22Rv1 (cell line): ENCODE measurements at regions not wholly inside any gene's neighbourhood (a gene's known extent, or its start where the extent isn't known, plus 50 kb on each side); places are given as distances from the start of the nearest gene placed in this dataset.

Experiments used
- ZFX ChIP-seq: fragments of 450-650 bp; IDR thresholded peaks from 2 replicates; pipeline ENCODE4 v1.6.1; 2017; ENCODE audit warnings: antibody characterized with exemption, borderline replicate concordance
- TF ChIP-seq, protein P1 (sequence below): fragments of 450-650 bp; IDR thresholded peaks from 2 replicates; pipeline ENCODE4 v1.5.1; 2017; ENCODE audit warnings: mild to moderate bottlenecking

DNA sequence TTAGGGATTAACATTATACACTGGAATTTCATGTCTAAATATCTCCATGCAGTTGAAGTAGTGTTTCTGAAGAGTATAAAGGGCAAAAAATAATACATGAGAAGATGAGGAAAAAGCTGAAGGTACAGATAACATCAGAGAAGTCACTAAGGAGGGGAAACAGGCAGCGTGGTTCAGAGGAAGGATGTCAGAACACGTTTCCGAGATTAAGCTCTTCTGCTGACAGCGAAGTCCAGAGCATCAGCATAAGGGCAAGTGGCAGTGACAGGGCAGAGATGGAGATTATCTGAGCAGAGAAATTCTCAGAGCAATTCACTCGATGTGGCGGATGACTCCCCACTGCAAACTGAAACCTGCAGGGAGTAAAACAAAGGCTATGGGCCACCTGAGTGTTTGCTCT, 443.2 kb upstream of the FRG1 start:
- TF ChIP-seq, protein P1, sequence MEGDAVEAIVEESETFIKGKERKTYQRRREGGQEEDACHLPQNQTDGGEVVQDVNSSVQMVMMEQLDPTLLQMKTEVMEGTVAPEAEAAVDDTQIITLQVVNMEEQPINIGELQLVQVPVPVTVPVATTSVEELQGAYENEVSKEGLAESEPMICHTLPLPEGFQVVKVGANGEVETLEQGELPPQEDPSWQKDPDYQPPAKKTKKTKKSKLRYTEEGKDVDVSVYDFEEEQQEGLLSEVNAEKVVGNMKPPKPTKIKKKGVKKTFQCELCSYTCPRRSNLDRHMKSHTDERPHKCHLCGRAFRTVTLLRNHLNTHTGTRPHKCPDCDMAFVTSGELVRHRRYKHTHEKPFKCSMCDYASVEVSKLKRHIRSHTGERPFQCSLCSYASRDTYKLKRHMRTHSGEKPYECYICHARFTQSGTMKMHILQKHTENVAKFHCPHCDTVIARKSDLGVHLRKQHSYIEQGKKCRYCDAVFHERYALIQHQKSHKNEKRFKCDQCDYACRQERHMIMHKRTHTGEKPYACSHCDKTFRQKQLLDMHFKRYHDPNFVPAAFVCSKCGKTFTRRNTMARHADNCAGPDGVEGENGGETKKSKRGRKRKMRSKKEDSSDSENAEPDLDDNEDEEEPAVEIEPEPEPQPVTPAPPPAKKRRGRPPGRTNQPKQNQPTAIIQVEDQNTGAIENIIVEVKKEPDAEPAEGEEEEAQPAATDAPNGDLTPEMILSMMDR: no peak
- no peak for TF ChIP-seq ZFX
